ENCODE measurements at regions not wholly inside any gene's neighbourhood (a gene's known extent, or its start where the extent isn't known, plus 50 kb on each side); places are given as distances from the start of the nearest gene placed in this dataset.

- Histone ChIP-seq H4K20me1 (ENCODE audit: insufficient read depth) (no peaks in the 10 kb centered on the region), H3K4me3 (ENCODE audit: low read length) (no peak overlapping the region), H3F3A (ENCODE audit: insufficient read depth, low read length, poor library complexity, severe bottlenecking) (no peaks in the 10 kb centered on the region), H3K36me3 (ENCODE audit: insufficient read depth, low read length) (no peaks in the 10 kb centered on the region), H2AFZ (ENCODE audit: low read depth, low read length) (no peak overlapping the region), H3K9me2 (ENCODE audit: insufficient read depth, low read length) (no peaks in the 10 kb centered on the region), H3K27ac (ENCODE audit: low read length) (peak overlapping the region; percentile 65), H3K9ac (ENCODE audit: low read length) (no peak overlapping the region), H3K4me2 (ENCODE audit: low read length) (peak overlapping the region; percentile 31), H3K27me3 (ENCODE audit: insufficient read depth, low read depth, low read length) (no peaks in the 10 kb centered on the region), H3K79me2 (replicated peaks; ENCODE audit: insufficient read depth, low read length) (no peaks in the 10 kb centered on the region), H3K9me3 (ENCODE audit: low read length) (no peaks in the 10 kb centered on the region)
- TF ChIP-seq POLR2AphosphoS5 (IDR thresholded peaks at IDR 0.05) (peak; percentile 65), TAF1 (IDR thresholded peaks at IDR 0.05; ENCODE audit: low read depth) (no peak), SMC3 (conservative IDR thresholded peaks at IDR 0.05; ENCODE audit: poor library complexity) (no peak), EP300 (conservative IDR thresholded peaks at IDR 0.05; ENCODE audit: poor library complexity, severe bottlenecking) (peak; percentile 90)
These were observed 459.3 kb downstream of the MAT2B start for GRCh38 chr5:163964671-163965070.

DNA sequence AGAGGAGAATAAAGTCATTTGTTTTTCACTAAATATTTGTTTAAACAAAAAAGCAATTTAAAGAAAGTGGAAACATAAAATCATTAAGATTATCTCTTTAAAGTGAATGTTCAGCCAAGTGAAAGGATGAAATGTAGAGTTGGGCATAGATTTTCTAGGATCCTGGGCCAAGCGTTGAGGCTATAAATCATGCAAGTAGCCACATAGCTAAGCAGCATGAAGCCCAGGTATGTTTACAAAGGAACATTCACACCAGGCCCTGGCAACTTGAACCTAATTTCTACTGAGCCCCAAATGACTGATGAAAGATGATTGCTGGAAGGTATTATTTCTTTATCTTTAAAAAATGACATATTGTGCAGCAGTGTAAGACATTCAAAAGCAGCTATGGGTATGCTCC is 461.8 kb downstream of the MAT2B start:
- H3K9ac ChIP-seq (ENCODE audit: low read length): no peak overlapping the region
- H3K27me3 ChIP-seq (ENCODE audit: insufficient read depth, low read depth, low read length): no peaks in the 10 kb centered on the region
- H3K9me3 ChIP-seq (ENCODE audit: low read length): no peaks in the 10 kb centered on the region
- H2AFZ ChIP-seq (ENCODE audit: low read depth, low read length): no peak overlapping the region
- H3K4me2 ChIP-seq (ENCODE audit: low read length): no peak overlapping the region
- no peaks in the 10 kb centered on the region for H3K36me3 ChIP-seq (ENCODE audit: insufficient read depth, low read length)
- TF ChIP-seq TAF1 (IDR thresholded peaks at IDR 0.05; ENCODE audit: low read depth) (no peak), POLR2AphosphoS5 (IDR thresholded peaks at IDR 0.05) (no peak), SMC3 (conservative IDR thresholded peaks at IDR 0.05; ENCODE audit: poor library complexity) (no peak), EP300 (conservative IDR thresholded peaks at IDR 0.05; ENCODE audit: poor library complexity, severe bottlenecking) (no peak), RAD21 (conservative IDR thresholded peaks at IDR 0.05) (no peak), MXI1 (conservative IDR thresholded peaks at IDR 0.05; ENCODE audit: poor library complexity, severe bottlenecking) (no peak), EZH2 (IDR thresholded peaks at IDR 0.05; ENCODE audit: borderline replicate concordance, insufficient read depth, low read length, poor library complexity, severe bottlenecking) (no peak)
- TF ChIP-seq, protein P1, sequence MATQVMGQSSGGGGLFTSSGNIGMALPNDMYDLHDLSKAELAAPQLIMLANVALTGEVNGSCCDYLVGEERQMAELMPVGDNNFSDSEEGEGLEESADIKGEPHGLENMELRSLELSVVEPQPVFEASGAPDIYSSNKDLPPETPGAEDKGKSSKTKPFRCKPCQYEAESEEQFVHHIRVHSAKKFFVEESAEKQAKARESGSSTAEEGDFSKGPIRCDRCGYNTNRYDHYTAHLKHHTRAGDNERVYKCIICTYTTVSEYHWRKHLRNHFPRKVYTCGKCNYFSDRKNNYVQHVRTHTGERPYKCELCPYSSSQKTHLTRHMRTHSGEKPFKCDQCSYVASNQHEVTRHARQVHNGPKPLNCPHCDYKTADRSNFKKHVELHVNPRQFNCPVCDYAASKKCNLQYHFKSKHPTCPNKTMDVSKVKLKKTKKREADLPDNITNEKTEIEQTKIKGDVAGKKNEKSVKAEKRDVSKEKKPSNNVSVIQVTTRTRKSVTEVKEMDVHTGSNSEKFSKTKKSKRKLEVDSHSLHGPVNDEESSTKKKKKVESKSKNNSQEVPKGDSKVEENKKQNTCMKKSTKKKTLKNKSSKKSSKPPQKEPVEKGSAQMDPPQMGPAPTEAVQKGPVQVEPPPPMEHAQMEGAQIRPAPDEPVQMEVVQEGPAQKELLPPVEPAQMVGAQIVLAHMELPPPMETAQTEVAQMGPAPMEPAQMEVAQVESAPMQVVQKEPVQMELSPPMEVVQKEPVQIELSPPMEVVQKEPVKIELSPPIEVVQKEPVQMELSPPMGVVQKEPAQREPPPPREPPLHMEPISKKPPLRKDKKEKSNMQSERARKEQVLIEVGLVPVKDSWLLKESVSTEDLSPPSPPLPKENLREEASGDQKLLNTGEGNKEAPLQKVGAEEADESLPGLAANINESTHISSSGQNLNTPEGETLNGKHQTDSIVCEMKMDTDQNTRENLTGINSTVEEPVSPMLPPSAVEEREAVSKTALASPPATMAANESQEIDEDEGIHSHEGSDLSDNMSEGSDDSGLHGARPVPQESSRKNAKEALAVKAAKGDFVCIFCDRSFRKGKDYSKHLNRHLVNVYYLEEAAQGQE (IDR thresholded peaks at IDR 0.05; ENCODE audit: borderline replicate concordance): no peak
- H3K79me2 ChIP-seq (replicated peaks; ENCODE audit: insufficient read depth, low read length): no peaks in the 10 kb centered on the region
- H3K9me2 ChIP-seq (ENCODE audit: insufficient read depth, low read length): no peaks in the 10 kb centered on the region
- H3F3A ChIP-seq (ENCODE audit: insufficient read depth, low read length, poor library complexity, severe bottlenecking): no peaks in the 10 kb centered on the region
- no peak overlapping the region for H3K27ac ChIP-seq (ENCODE audit: low read length)
- H4K20me1 ChIP-seq (ENCODE audit: insufficient read depth): no peaks in the 10 kb centered on the region
- no peak overlapping the region for H3K4me3 ChIP-seq (ENCODE audit: low read length)

DNA sequence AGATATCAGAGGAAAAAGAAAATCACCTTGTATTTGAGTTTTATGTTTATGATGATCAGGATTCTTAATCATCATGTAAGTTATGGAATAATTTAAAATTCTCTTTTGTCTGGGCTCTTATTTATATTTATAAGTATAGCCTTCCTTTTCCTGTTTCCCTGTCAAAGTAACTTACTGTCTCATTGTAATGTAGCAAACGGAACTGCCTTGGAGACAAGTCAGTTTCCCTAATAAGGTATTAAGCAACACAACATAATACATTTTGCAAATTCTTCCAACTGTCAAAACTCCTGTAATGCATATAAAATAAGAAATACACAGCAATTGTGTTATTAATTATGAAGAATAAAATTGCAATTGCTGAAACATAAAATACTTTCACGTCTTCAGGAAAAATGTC is 463.2 kb downstream of the MAT2B start:
- Histone ChIP-seq H4K20me1 (ENCODE audit: insufficient read depth) (no peaks in the 10 kb centered on the region), H3K27me3 (ENCODE audit: insufficient read depth, low read depth, low read length) (no peaks in the 10 kb centered on the region), H3K4me2 (ENCODE audit: low read length) (no peak overlapping the region), H3K9me3 (ENCODE audit: low read length) (no peaks in the 10 kb centered on the region), H3K27ac (ENCODE audit: low read length) (no peak overlapping the region), H3K9me2 (ENCODE audit: insufficient read depth, low read length) (no peaks in the 10 kb centered on the region), H3K9ac (ENCODE audit: low read length) (no peak overlapping the region), H3K79me2 (replicated peaks; ENCODE audit: insufficient read depth, low read length) (no peaks in the 10 kb centered on the region), H3K4me3 (ENCODE audit: low read length) (no peak overlapping the region), H3F3A (ENCODE audit: insufficient read depth, low read length, poor library complexity, severe bottlenecking) (no peaks in the 10 kb centered on the region), H2AFZ (ENCODE audit: low read depth, low read length) (no peak overlapping the region), H3K36me3 (ENCODE audit: insufficient read depth, low read length) (no peaks in the 10 kb centered on the region)
- TF ChIP-seq MXI1 (conservative IDR thresholded peaks at IDR 0.05; ENCODE audit: poor library complexity, severe bottlenecking) (no peak), TAF1 (IDR thresholded peaks at IDR 0.05; ENCODE audit: low read depth) (no peak), POLR2AphosphoS5 (IDR thresholded peaks at IDR 0.05) (no peak)
